ENCODE measurements at regions not wholly inside any gene's neighbourhood (a gene's known extent, or its start where the extent isn't known, plus 50 kb on each side); places are given as distances from the start of the nearest gene placed in this dataset.

GRCh38 chr15:69847625-69848024 is 250.1 kb downstream of the TLE3 start:
- intact Hi-C loops (cut with DNase I, micrococcal nuclease): no loop called here
- TF ChIP-seq CTCF (IDR thresholded peaks at IDR 0.05): no peak
- ATAC-seq (no peak), DNase-seq (no peak)
- H3K36me3 ChIP-seq (ENCODE audit: low read depth): no peaks in the 10 kb centered on the region
- H3K9me3 ChIP-seq: no peaks in the 10 kb centered on the region
- no peaks in the 10 kb centered on the region for H3K4me1 ChIP-seq (ENCODE audit: low read depth)
- no peak overlapping the region for H3K4me3 ChIP-seq

- DNase-seq (no peak), ATAC-seq (no peak)
- no peaks in the 10 kb centered on the region for H3K4me1 ChIP-seq (ENCODE audit: low read depth)
- no peak for TF ChIP-seq CTCF (IDR thresholded peaks at IDR 0.05)
- no peaks in the 10 kb centered on the region for H3K36me3 ChIP-seq (ENCODE audit: low read depth)
- H3K9me3 ChIP-seq: no peaks in the 10 kb centered on the region
- H3K4me3 ChIP-seq: no peak overlapping the region
- intact Hi-C loops (cut with DNase I, micrococcal nuclease): no loop called here
Observed at GRCh38 chr15:69848096-69848495, 249.6 kb downstream of the TLE3 start.

- DNase-seq: no peak
- TF ChIP-seq CTCF (IDR thresholded peaks at IDR 0.05): no peak
- no peak for ATAC-seq
Observed at GRCh38 chr15:69848551-69849231, 249.0 kb downstream of the TLE3 start.

GRCh38 chr15:69849232-69849610 is 248.5 kb downstream of the TLE3 start:
- H3K4me1 ChIP-seq (ENCODE audit: low read depth): no peaks in the 10 kb centered on the region
- intact Hi-C loops (cut with DNase I, micrococcal nuclease): no loop called here
- ATAC-seq (no peak), DNase-seq (no peak)
- no peaks in the 10 kb centered on the region for H3K9me3 ChIP-seq
- no peak overlapping the region for H3K4me3 ChIP-seq
- H3K36me3 ChIP-seq (ENCODE audit: low read depth): no peaks in the 10 kb centered on the region
- TF ChIP-seq CTCF (IDR thresholded peaks at IDR 0.05): no peak

More at GRCh38 chr15:69848551-69849231, 249.0 kb downstream of the TLE3 start:
- no peaks in the 10 kb centered on the region for H3K4me1 ChIP-seq (ENCODE audit: low read depth)
- intact Hi-C loops (cut with DNase I, micrococcal nuclease): no loop called here
- H3K36me3 ChIP-seq (ENCODE audit: low read depth): no peaks in the 10 kb centered on the region
- no peaks in the 10 kb centered on the region for H3K9me3 ChIP-seq
- H3K4me3 ChIP-seq: no peak overlapping the region

GRCh38 chr15:69852482-69852881 is 245.2 kb downstream of the TLE3 start:
- no peak for TF ChIP-seq CTCF (IDR thresholded peaks at IDR 0.05)

GRCh38 chr15:69852916-69853315 is 244.8 kb downstream of the TLE3 start:
- no peaks in the 10 kb centered on the region for H3K9me3 ChIP-seq
- H3K36me3 ChIP-seq (ENCODE audit: low read depth): no peaks in the 10 kb centered on the region
- no peaks in the 10 kb centered on the region for H3K4me1 ChIP-seq (ENCODE audit: low read depth)
- ATAC-seq (no peak), DNase-seq (no peak)
- TF ChIP-seq CTCF (IDR thresholded peaks at IDR 0.05): no peak
- no peak overlapping the region for H3K4me3 ChIP-seq
- intact Hi-C loops (cut with DNase I, micrococcal nuclease): no loop called here

More at GRCh38 chr15:69852482-69852881, 245.2 kb downstream of the TLE3 start:
- Histone ChIP-seq H3K4me3 (no peak overlapping the region), H3K36me3 (ENCODE audit: low read depth) (no peaks in the 10 kb centered on the region), H3K4me1 (ENCODE audit: low read depth) (no peaks in the 10 kb centered on the region), H3K9me3 (no peaks in the 10 kb centered on the region)
- no peak for ATAC-seq
- DNase-seq: no peak
- intact Hi-C loops (cut with DNase I, micrococcal nuclease): no loop called here

Measured in mucosa of descending colon (tissue), 3 donors.